ENCODE measurements at regions not wholly inside any gene's neighbourhood (a gene's known extent, or its start where the extent isn't known, plus 50 kb on each side); places are given as distances from the start of the nearest gene placed in this dataset.

- Histone ChIP-seq H3K4me3 (replicated peaks in 1 of 2; ENCODE audit: low read depth in 1 of 2, low read length in 2 of 2) (no peak overlapping the region), H3K27ac (ENCODE audit: low read depth, low read length) (no peak overlapping the region), H3K4me1 (ENCODE audit: control insufficient read depth in 1 of 2, insufficient read depth in 2 of 2, low read length in 2 of 2) (no peaks in the 10 kb centered on the region), H3K9ac (ENCODE audit: low read length) (no peak overlapping the region), H3K9me2 (ENCODE audit: insufficient read depth) (no peaks in the 10 kb centered on the region), H4K20me1 (ENCODE audit: insufficient read depth) (no peaks in the 10 kb centered on the region), H3K79me2 (ENCODE audit: insufficient read depth, low read length) (no peaks in the 10 kb centered on the region), H3K27me3 (ENCODE audit: insufficient read depth, low read length) (no peaks in the 10 kb centered on the region), H3K4me2 (ENCODE audit: low read length) (no peak overlapping the region), H3K36me3 (ENCODE audit: control insufficient read depth in 1 of 2, insufficient read depth in 2 of 2, low read length in 2 of 2) (no peaks in the 10 kb centered on the region), H3K9me3 (ENCODE audit: control insufficient read depth in 1 of 2, insufficient read depth in 1 of 2, low read depth in 1 of 2, low read length in 2 of 2) (no peaks in the 10 kb centered on the region), H2AFZ (ENCODE audit: low read depth, low read length, poor library complexity, severe bottlenecking) (no peak overlapping the region)
- ChIA-PET CTCF (no interaction called here), POLR2A (no interaction called here), RAD21 (ENCODE audit: low non-redundant PET in 1 of 2, low total read pairs in 2 of 2, uncharacterized antibody in 2 of 2, unreplicated experiment in 2 of 2) (no interaction called here)
- intact Hi-C loops (cut with micrococcal nuclease) = no loop called here
- ATAC-seq = no peak
- no peak for DNase-seq (ENCODE audit: low read depth, low spot score)
- BruUV-seq (replicated peaks) = no TSS peak
- TF ChIP-seq POLR2AphosphoS5 (IDR thresholded peaks at IDR 0.05; ENCODE audit: low read depth, low read length) = no peak
- TF ChIP-seq EZH2phosphoT487 (IDR thresholded peaks at IDR 0.05; ENCODE audit: borderline replicate concordance) = no peak
These were observed 1392.9 kb upstream of the NUDT12 start for GRCh38 chr5:104955479-104955878.

GRCh38 chr5:104952876-104953275, 1390.3 kb upstream of the NUDT12 start:
- Histone ChIP-seq H3K4me2 (ENCODE audit: low read length) (no peak overlapping the region), H4K20me1 (ENCODE audit: insufficient read depth) (no peaks in the 10 kb centered on the region)
- RAD21 ChIA-PET (ENCODE audit: low non-redundant PET in 1 of 2, low total read pairs in 2 of 2, uncharacterized antibody in 2 of 2, unreplicated experiment in 2 of 2) = no interaction called here

More at GRCh38 chr5:104952876-104953275, 1390.3 kb upstream of the NUDT12 start:
- Histone ChIP-seq H3K36me3 (ENCODE audit: control insufficient read depth in 1 of 2, insufficient read depth in 2 of 2, low read length in 2 of 2) (no peaks in the 10 kb centered on the region), H3K79me2 (ENCODE audit: insufficient read depth, low read length) (no peaks in the 10 kb centered on the region), H3K27ac (ENCODE audit: low read depth, low read length) (no peak overlapping the region), H3K27me3 (ENCODE audit: insufficient read depth, low read length) (no peaks in the 10 kb centered on the region), H3K4me3 (replicated peaks in 1 of 2; ENCODE audit: low read depth in 1 of 2, low read length in 2 of 2) (no peak overlapping the region), H3K9ac (ENCODE audit: low read length) (no peak overlapping the region), H3K9me3 (ENCODE audit: control insufficient read depth in 1 of 2, insufficient read depth in 1 of 2, low read depth in 1 of 2, low read length in 2 of 2) (no peaks in the 10 kb centered on the region), H3K9me2 (ENCODE audit: insufficient read depth) (no peaks in the 10 kb centered on the region), H2AFZ (ENCODE audit: low read depth, low read length, poor library complexity, severe bottlenecking) (no peak overlapping the region), H3K4me1 (ENCODE audit: control insufficient read depth in 1 of 2, insufficient read depth in 2 of 2, low read length in 2 of 2) (no peaks in the 10 kb centered on the region)
- ATAC-seq (no peak), DNase-seq (ENCODE audit: low read depth, low spot score) (no peak)
- TF ChIP-seq CBX3 (IDR thresholded peaks at IDR 0.05; ENCODE audit: low read depth) (no peak), ZNF274 (IDR thresholded peaks at IDR 0.05; ENCODE audit: low read depth, low read length) (no peak), ZFX (IDR thresholded peaks at IDR 0.05) (no peak), YY1 (IDR thresholded peaks at IDR 0.05; ENCODE audit: extremely low read depth, insufficient replicate concordance, low read depth, low read length) (no peak), CEBPB (IDR thresholded peaks at IDR 0.05; ENCODE audit: low read depth) (no peak), MAX (IDR thresholded peaks at IDR 0.05) (no peak), RAD21 (IDR thresholded peaks at IDR 0.05; ENCODE audit: low read depth) (no peak), EGR1 (IDR thresholded peaks at IDR 0.05; ENCODE audit: low read depth) (no peak), EZH2phosphoT487 (IDR thresholded peaks at IDR 0.05; ENCODE audit: borderline replicate concordance) (no peak), JUND (IDR thresholded peaks at IDR 0.05) (no peak), TCF7L2 (IDR thresholded peaks at IDR 0.05; ENCODE audit: borderline replicate concordance, extremely low read depth, insufficient read depth, insufficient read length) (no peak), ZBTB33 (IDR thresholded peaks at IDR 0.05; ENCODE audit: extremely low read depth, insufficient replicate concordance, low read length) (no peak), POLR2AphosphoS5 (IDR thresholded peaks at IDR 0.05; ENCODE audit: low read depth, low read length) (no peak), EZH2 (IDR thresholded peaks at IDR 0.05) (no peak), ELF1 (IDR thresholded peaks at IDR 0.05; ENCODE audit: borderline replicate concordance, low read depth) (no peak), FOSL1 (IDR thresholded peaks at IDR 0.05; ENCODE audit: low read depth) (no peak), SP1 (IDR thresholded peaks at IDR 0.05; ENCODE audit: low read depth) (no peak), REST (IDR thresholded peaks at IDR 0.05; ENCODE audit: low read depth) (no peak)
- CTCF ChIA-PET = no interaction called here
- no TSS peak for BruUV-seq (replicated peaks)
- POLR2A ChIA-PET = no interaction called here
- intact Hi-C loops (cut with micrococcal nuclease) = no loop called here

Data from HCT116 (cell line).